GM12878 (cell line): ENCODE measurements at regions not wholly inside any gene's neighbourhood (a gene's known extent, or its start where the extent isn't known, plus 50 kb on each side); places are given as distances from the start of the nearest gene placed in this dataset.

ENCODE experiments used
- ATAC-seq: fragments of 200-7000 bp; cut with Tn5 transposase; 3 replicates; pipeline ENCODE4 v1.9.1; 2020; ENCODE audit warnings: mild to moderate bottlenecking, moderate library complexity
- BruUV-seq: library from RNA; stranded (reverse); fragments of 400-500 nt; replicated peaks from 2 replicates; lab custom pipeline; 2021; lab: Mats Ljungman, UMichigan
- CTCF ChIA-PET: fragments of 300-600 bp; sonication (Branson Sonifier 250); formaldehyde crosslinking; extraction: SDS; loops from one replicate; lab custom pipeline; 2021; ENCODE audit warnings: inconsistent platforms; lab: Yijun Ruan, JAX
- POLR2A ChIA-PET: fragments of 350-600 bp; formaldehyde crosslinking; extraction: SDS; loops from one replicate; lab custom pipeline; 2021; ENCODE audit warnings: inconsistent platforms; lab: Charles Lee
- RAD21 ChIA-PET: fragments of 300-600 bp; sonication (Branson Sonifier 250); formaldehyde crosslinking; loops from one replicate; lab custom pipeline; 2023; ENCODE audit warnings: antibody characterized with exemption; ENCODE audit not compliant: unreplicated experiment; lab: Charles Lee
- SMC1A ChIA-PET: fragments of 300-600 bp; sonication (Branson Sonifier 250); formaldehyde crosslinking; loops from one replicate; lab custom pipeline; 2023; ENCODE audit not compliant: unreplicated experiment, uncharacterized antibody; lab: Charles Lee
- DNase-seq: peaks from one replicate; pipeline ENCODE4 v3.0.0-alpha.2; 2011; ENCODE audit warnings: low read depth, low spot score
- FAIRE-seq: peaks from 3 replicates; lab custom pipeline; 2011; peaks lifted over from hg19 to GRCh38; lab: Jason Lieb, UNC
- H2AFZ ChIP-seq: 2 replicates; pipeline ENCODE4 v1.6.0; 2011; ENCODE audit warnings: low read depth, low read length, control low read depth; ENCODE audit not compliant: control insufficient read depth
- H3K27ac ChIP-seq: 2 replicates; pipeline ENCODE4 v1.5.1; 2011; ENCODE audit warnings: control low read depth; ENCODE audit not compliant: control insufficient read depth, insufficient read depth
- H3K27me3 ChIP-seq, 2 experiments: replicated peaks in 1 of 2; 2 replicates each; pipeline versions ENCODE4 v1.6.0 to v1.6.1; 2011; ENCODE audit warnings: low read length in 1 of 2; ENCODE audit not compliant: control insufficient read depth in 2 of 2, insufficient read depth in 2 of 2
- H3K36me3 ChIP-seq, 2 experiments: 2 replicates each; pipeline ENCODE4 v1.5.1; 2011; ENCODE audit warnings: low read length in 1 of 2; ENCODE audit not compliant: control insufficient read depth in 2 of 2, insufficient read depth in 2 of 2
- H3K4me1 ChIP-seq: 2 replicates; pipeline ENCODE4 v1.6.1; 2011; ENCODE audit warnings: mild to moderate bottlenecking, low read length, moderate library complexity, mixed read lengths; ENCODE audit not compliant: control insufficient read depth, insufficient read depth
- H3K4me2 ChIP-seq: 2 replicates; pipeline ENCODE4 v1.6.0; 2011; ENCODE audit warnings: control low read depth; ENCODE audit not compliant: control insufficient read depth, insufficient read depth
- H3K4me3 ChIP-seq: fragments of 200-600 bp; sonication (generic); 2 replicates; pipeline ENCODE4 v1.5.1; 2016
- H3K79me2 ChIP-seq: 2 replicates; pipeline ENCODE4 v1.6.0; 2011; ENCODE audit warnings: low read length; ENCODE audit not compliant: control insufficient read depth, insufficient read depth
- H3K9ac ChIP-seq: 2 replicates; pipeline ENCODE4 v1.8.0; 2011; ENCODE audit warnings: low read length, control low read depth, mixed read lengths; ENCODE audit not compliant: control insufficient read depth, insufficient read depth
- H3K9me3 ChIP-seq: replicated peaks from 3 replicates; pipeline ENCODE4 v1.5.1; 2011; ENCODE audit warnings: mild to moderate bottlenecking, low read length; ENCODE audit not compliant: control insufficient read depth, insufficient read depth
- H4K20me1 ChIP-seq: 2 replicates; pipeline ENCODE4 v1.6.0; 2011; ENCODE audit not compliant: control insufficient read depth, insufficient read depth
- EGR1 ChIP-seq, 2 experiments: IDR thresholded peaks; 1 replicate in 1 of 2; 2 replicates in 1 of 2; pipeline ENCODE4 v1.6.1; 2011 to 2012; ENCODE audit warnings: low read depth in 2 of 2, low read length in 2 of 2, borderline replicate concordance in 1 of 2, mild to moderate bottlenecking in 1 of 2, moderate library complexity in 1 of 2
- ESRRA ChIP-seq: IDR thresholded peaks from 2 replicates; pipeline ENCODE4 v1.6.1; 2012; ENCODE audit warnings: mild to moderate bottlenecking, low read length, improper control_type of control experiment
- HCFC1 ChIP-seq: fragments of 150-350 bp; IDR thresholded peaks from 2 replicates; pipeline ENCODE4 v1.6.1; 2014; ENCODE audit warnings: low read length
- HDAC2 ChIP-seq: fragments of 200-600 bp; sonication (generic); IDR thresholded peaks from 2 replicates; pipeline ENCODE4 v1.6.1; 2017
- MYC ChIP-seq: IDR thresholded peaks from 2 replicates; pipeline ENCODE4 v1.6.1; 2011; ENCODE audit warnings: mild to moderate bottlenecking, low read length, moderate library complexity, inconsistent platforms; ENCODE audit not compliant: insufficient read depth, insufficient replicate concordance, insufficient read length, severe bottlenecking
- RCOR1 ChIP-seq: conservative IDR thresholded peaks from 2 replicates; pipeline ENCODE4 v1.6.1; 2012; ENCODE audit warnings: low read depth, low read length, improper control_type of control experiment
- RFX5 ChIP-seq: IDR thresholded peaks from 2 replicates; pipeline ENCODE4 v1.6.1; 2011; ENCODE audit warnings: low read depth, low read length, improper control_type of control experiment
- STAT1 ChIP-seq: fragments of 450-650 bp; conservative IDR thresholded peaks from 2 replicates; pipeline ENCODE4 v1.6.1; 2014; ENCODE audit warnings: antibody characterized with exemption, mild to moderate bottlenecking
- WGBS: methylation state at CpG from one replicate; pipeline ENCODE4 v1.1.6; 2016; ENCODE audit warnings: low lambda C conversion rate; ENCODE audit not compliant: insufficient replicate concordance, insufficient coverage; ENCODE audit errors: missing lambda C conversion rate; 5-methylcytosine and 5-hydroxymethylcytosine counted together
- in situ Hi-C: fragments of 300-500 bp; cut with MboI; formaldehyde crosslinking; loops from 9 replicates; pipeline ENCODE4 v1.14.3; 2018; ENCODE audit warnings: mixed read lengths
- intact Hi-C: fragments of 100-400 bp; cut with micrococcal nuclease; formaldehyde crosslinking; loops from one replicate; pipeline ENCODE4 v1.14.2; 2022; ENCODE audit not compliant: unreplicated experiment
- TF ChIP-seq, protein P1 (sequence below): fragments of 450-650 bp; IDR thresholded peaks from 2 replicates; pipeline ENCODE4 v1.6.1; 2016; ENCODE audit warnings: mild to moderate bottlenecking

DNA sequence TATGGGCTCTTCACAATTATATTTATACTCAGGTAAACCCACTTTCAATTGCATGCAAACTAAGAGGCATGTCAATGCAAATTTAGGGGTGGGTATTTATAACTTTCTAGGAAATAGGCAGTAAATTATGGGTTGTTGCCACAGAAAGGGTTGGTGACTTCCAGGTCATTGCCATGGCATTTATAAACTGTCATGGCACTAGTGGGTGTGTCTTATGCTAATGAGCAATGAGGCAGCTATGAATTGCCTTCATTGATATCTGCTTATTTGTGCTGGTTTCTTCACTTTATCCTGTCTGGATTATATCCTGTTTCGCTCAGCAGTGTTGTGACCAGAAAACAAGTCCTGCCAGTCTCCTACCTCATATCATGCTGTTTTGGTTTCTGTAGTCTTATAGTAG lies 597.3 kb upstream of the DAB2 start:
- no peak for TF ChIP-seq MYC
- no peak for TF ChIP-seq RCOR1
- no peak for TF ChIP-seq RFX5
- no peak for TF ChIP-seq ESRRA
- no peak for TF ChIP-seq HDAC2
- no peak for TF ChIP-seq HCFC1
- TF ChIP-seq, protein P1, sequence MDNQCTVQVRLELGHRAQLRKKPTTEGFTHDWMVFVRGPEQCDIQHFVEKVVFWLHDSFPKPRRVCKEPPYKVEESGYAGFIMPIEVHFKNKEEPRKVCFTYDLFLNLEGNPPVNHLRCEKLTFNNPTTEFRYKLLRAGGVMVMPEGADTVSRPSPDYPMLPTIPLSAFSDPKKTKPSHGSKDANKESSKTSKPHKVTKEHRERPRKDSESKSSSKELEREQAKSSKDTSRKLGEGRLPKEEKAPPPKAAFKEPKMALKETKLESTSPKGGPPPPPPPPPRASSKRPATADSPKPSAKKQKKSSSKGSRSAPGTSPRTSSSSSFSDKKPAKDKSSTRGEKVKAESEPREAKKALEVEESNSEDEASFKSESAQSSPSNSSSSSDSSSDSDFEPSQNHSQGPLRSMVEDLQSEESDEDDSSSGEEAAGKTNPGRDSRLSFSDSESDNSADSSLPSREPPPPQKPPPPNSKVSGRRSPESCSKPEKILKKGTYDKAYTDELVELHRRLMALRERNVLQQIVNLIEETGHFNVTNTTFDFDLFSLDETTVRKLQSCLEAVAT = no peak
- TF ChIP-seq STAT1 = no peak
- no peak for TF ChIP-seq EGR1 (IDR thresholded peaks at IDR 0.05; ENCODE audit: borderline replicate concordance in 1 of 2, low read depth in 2 of 2, low read length in 2 of 2)
- no peaks in the 10 kb centered on the region for H3K9me3 ChIP-seq
- H2AFZ ChIP-seq = no peak overlapping the region
- H3K27me3 ChIP-seq = no peaks in the 10 kb centered on the region
- DNase-seq = no peak
- in situ Hi-C loops (no loop called here), intact Hi-C loops (loop anchor here (10.0 kb wide), 1 partner anchor 663 kb away; no protein-coding TSS in a partner anchor)
- no peak overlapping the region for H3K4me3 ChIP-seq
- SMC1A ChIA-PET = interaction anchor here (0.8 to 2.1 kb wide), 2 partner anchors 237 to 667 kb away, joined by 4 read pairs; no protein-coding TSS in a partner anchor
- no peaks in the 10 kb centered on the region for H3K36me3 ChIP-seq
- WGBS = 6% methylated on average over 1 of the region's 1 CpG
- no TSS peak for BruUV-seq
- CTCF ChIA-PET = interaction anchor here (0.8 to 1.2 kb wide), 2 partner anchors 664 to 667 kb away, joined by 3 read pairs; no protein-coding TSS in a partner anchor
- no peaks in the 10 kb centered on the region for H3K4me1 ChIP-seq
- POLR2A ChIA-PET = no interaction called here
- no peak for FAIRE-seq
- H3K9ac ChIP-seq = no peak overlapping the region
- RAD21 ChIA-PET = no interaction called here
- ATAC-seq = no peak
- no peak overlapping the region for H3K4me2 ChIP-seq
- no peak overlapping the region for H3K27ac ChIP-seq
- no peaks in the 10 kb centered on the region for H4K20me1 ChIP-seq
- H3K79me2 ChIP-seq = no peaks in the 10 kb centered on the region
